Suppressor macrophage treated with lipopolysaccharide for 1 hour (primary cell): ENCODE measurements at regions not wholly inside any gene's neighbourhood (a gene's known extent, or its start where the extent isn't known, plus 50 kb on each side); places are given as distances from the start of the nearest gene placed in this dataset.

Experiments
- DNase-seq, 3 donors: peaks; one replicate each; pipeline ENCODE4 v3.0.0-alpha.2; 2020 to 2022

DNA sequence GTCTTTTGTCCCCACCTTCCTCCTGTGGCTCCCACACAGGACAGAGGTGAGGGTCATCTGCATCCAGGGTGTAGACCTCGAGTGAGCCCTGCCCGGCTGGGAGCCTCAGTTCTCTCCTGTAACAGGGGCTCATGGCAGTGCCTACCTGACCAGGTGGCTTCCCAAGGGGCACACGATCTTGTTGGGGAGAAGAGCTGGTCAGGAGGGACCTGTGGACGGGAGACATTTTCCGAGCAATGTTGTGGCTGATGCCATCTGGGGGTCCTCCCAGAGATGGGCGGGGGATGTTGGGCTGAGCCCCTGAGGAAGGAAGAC, 51.9 kb downstream of the CEBPB start:
- no peak for DNase-seq

DNA sequence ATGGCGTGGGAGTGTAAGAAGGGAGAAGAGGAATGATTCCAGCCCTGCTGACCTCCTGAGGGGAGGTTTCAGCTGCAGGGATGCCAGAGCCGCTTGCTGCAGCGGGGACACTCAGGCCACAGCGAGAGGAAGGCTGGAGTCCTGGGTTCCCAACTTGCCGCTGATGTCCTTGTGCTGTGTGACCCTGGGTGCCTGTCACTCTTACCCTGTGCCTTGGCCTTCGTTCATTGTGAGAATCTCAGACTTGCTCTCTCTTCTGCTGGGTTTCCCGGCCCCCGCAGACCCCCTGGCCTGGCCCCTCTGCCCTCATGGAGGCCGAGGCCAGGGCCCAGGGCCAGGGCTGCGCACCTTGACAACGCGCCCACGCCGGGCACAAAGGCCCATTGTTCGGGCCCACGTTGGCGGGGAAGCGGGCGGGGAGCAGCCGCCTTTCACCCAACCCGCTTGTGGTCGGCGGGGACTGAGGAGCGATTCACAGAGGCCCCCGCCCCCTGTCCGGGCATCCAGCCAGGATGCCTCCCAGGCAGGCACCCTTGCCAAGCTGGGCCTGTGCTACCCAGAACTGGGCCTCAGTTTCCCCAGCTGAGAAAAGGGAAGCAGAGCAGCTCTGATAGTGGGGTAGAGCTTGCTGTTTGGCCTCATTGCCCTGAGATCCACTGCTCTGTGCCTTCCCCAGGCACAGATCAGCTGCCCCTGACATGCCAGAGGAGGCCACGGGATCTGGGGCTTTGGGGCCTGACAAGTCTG, 52.4 kb downstream of the CEBPB start:
- no peak for DNase-seq

DNA sequence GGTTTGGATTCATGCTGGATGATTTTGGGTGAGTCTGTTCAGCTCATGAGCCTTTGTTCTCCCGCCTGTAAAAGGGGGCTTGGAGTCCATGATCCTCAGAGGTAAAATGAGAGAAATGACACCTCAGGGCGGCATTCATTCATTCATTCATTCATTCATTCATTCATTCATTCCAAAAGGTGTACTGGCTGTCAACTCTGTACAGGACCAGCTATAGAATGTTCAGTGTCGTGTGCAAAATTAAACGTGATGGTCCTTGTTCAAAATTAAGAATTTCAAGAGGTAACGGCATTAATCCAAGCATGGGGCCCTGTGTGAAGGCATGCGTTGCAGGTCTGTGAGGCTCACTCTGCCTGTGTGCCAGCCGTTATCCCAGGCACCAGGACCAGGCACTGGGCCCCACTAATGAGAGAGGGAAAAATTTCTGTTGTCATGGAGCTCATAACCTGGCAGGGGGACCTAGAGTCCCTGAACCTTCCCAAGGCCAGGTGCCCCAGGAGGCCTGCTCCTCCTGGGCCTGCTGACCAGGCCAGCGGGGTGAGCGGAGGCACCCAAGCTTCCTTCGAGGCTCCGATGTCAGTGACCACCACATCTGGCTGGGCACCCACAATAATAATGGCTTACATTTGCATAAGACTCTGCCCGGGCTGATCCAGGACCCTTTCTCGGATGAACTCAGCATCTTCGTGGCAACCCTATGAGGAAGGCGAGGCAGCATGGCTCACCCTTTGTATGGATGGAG, 53.2 kb downstream of the CEBPB start:
- no peak for DNase-seq

DNA sequence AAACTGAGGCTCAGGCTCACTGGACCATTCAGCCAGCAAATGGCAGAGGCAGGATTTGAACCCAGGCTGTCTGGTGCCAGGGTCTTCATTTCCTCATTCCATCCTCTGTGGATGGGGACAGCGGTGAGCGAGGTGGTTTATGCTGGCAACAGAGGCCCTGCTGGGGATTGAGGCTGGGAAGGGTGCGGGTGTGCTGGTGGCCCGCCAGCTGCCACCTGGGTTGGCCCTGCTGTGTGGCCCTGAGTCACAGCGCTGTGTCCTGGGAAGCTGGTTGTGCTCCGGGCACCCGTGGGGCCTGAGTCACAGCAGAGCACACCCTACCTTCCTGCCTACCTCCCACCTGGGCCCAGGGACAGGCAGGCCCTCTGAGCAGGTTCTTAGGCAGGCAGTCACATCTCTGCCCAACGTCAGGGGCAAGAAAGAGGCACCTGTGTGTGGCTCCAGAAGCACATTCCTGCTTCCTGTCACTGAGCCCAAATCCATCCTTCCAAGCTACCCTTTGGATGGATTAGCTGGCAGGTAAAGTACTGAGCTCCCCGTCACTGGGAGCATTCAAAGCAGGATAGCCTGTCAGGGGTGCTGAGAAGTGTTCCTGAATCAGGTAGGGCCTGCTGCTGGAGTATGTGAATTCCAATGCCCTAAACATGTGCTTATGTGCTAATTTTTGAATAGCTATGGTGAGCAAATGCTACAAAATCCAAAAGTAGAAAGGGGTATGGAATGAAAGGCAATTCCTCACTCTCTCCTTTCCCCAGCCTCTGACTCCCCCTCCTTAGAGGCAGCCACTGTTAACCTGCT, 53.9 kb downstream of the CEBPB start:
- DNase-seq = no peak

DNA sequence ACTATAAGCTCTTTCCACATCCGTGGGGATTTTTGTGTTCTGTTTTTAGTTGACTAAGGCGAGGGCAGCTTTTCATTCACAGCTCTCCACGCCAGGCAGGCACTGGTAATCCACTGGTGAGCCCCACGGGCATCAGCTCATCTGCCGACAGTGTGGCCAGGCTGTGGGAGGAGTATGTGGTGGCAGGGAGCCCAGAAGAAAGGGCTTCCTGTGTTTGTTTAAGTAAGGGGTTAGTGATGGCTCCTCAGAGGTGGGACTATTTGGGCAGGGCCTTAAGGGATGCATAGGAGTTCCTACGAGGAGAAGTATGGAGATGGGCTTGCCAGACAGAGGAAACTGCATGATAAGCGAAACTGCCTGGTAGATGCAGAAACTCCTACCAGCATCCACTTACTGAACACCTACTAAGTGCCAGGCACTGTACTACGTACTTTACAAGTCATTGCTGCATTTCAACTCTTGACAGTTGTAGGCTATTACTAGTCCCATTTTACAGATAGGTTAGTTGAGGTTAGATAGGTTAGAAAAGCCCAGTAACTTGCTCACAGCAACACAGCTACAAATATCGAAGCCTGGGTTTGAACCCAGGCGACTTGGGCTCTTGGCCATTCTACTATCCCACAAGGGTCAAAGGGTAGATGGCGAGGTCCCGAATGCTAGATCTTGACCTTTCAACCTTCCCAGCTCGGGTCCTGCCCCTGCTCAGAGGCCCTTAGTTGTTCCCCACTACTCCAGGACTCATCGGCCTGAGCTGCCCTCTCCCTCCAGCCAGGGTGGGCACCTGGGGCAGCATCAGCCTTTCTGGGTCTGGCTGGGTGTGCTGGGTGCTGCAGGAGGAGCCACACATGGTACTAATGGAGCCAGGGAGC, 55.1 kb downstream of the CEBPB start:
- peak; percentile 66 to 76 (median 68) for DNase-seq

DNA sequence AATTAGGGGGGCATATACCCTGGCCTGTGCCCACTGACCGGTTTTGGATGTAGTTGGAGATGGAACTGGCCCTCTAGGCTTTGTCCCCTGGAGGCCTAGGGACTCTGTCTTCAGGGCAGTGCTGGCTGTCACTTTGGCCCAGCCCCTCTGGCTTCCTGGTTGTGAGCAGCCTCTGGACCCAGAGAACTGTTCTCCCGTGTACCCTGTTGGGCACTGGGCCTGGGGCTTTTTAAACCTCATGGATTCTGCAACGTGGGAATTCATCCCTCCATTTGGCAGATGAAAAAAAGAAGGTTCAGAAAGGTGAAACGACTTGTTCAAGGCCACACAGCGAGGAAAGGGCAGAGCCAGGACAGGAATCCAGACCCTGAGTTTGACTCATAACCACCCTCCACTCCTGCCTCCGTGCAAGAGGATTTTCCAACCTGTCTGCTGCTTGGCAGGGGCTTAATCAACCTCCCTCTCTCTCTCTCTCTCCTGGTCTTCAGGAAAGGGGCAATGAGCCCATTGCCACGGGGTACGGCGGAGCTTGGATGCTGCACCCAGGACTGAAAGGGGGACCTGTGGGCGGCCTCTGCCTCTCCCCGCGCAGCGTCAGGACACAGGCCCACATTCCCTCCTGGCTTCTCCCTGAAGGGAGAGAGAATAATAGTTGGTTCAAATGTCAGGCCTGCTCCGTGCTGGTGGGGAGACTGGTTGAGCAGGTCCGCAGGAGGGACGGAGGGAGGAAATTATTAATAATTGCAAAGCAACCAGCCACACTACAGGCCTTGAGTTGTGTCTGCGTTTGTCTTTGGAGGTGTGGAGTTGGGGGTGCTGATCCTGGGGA, 56.0 kb downstream of the CEBPB start:
- DNase-seq = no peak

DNA sequence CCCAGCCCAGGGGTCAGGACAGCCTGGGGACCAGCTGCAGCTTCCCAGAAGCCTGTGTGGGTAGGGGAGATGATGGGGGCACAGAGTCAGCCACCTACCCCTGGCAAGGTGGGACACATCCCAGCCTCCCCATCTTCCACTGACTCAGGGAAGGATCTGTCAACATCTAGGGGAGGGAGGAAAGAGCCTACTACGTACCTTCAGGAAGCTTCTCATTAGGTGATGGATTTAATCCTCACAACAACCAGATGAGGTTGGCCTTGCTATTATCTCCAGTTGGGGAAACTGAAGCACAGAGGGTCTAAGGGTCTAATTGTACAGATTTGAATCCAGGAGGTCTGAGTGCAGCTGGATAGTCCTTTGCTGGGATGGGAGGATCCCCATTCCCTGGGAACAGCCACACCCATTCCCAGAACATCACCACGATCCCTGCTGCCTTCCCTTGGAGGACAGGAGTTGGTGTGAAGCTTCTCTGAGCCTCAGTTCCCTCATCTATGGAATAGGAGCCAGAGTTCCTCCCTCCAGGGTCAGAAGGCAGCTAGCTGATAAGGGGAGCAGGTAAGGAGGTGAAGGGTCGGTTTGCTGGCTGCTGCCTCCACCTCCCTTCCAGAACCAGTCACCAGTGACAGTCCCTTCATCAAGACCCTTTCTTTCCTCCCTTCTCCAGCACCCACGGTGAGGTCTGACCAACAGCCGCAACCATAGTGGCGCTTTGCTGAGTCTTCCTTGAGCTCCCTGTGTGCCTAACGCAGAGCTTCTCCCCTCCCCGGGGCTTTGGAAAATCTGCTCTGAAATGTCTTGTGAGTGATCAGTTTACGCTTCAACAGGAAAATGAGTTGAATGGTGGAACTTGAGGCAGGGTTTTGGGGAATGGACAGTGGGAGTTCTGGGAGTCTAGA, 56.8 kb downstream of the CEBPB start:
- DNase-seq = no peak

DNA sequence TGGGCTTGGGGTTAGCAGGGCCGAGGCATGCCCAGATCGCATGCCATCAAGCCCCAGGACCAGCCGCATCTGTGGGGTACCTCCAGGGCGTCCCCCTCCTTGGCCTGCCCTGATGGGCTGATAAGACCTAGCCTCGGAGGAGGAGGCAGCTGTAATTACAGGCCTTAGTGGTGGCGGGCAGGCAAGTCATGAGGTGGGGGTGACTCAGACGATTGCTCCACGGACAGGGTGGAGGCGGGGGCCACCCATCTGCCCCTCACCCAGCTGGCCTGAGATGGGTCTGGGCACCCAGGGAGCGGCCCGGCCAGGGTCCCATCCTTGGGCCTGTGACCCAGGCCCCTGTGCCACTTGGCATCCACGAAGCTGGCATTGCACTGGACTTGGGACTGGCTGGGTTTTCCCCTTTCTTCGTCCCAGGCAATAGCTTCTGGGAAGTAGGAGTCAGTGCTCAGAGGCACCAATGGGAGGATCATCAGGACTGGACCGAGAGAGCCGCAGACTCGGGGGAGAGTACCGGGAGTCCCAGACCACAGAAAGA, 57.5 kb downstream of the CEBPB start:
- peak; percentile 88 to 92 (median 90) for DNase-seq

DNA sequence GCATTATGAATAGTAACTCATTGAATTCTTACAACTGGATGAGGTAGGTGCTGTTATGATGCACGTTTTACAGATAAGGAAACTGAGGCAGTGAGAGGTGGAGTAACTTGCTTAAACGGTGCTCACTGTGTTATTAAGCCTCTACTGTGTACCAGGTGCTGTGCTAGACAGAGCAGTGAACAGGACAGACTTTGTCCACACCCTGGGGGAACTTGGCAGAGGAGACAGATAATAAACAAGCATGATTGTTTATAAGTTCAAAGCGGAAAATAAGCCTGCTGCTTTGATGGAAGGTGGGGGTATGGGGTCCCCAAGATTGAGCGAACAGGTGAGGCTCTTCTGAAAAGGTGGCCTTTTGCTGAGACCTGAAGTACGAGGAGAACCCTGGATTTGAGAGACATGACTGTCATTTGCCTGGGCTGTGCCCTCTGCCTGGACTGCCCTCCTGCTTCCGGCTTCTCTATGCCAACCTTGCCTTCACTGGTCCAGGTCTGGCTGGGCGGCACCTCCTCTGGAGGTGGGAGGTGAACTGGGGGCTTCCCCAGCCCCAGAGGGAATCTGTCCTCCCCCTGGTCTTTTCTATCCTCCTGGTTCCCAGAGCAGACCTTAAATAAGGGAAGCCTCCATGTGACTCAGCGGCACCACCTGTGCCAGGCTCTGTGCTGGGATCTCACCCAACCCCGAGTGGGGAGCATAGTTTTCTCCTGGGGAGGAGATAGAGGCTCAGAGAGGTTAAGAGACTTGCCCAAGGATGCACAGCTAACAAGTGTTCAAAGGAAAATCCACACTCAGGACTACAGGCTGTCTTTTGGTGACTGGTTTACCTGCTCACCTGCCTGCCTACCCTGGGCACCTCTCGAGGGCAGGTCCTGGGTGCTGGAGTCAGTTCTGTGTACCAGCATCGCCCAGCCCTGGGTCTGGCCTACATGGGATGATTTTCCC, 59.1 kb downstream of the CEBPB start:
- no peak for DNase-seq

DNA sequence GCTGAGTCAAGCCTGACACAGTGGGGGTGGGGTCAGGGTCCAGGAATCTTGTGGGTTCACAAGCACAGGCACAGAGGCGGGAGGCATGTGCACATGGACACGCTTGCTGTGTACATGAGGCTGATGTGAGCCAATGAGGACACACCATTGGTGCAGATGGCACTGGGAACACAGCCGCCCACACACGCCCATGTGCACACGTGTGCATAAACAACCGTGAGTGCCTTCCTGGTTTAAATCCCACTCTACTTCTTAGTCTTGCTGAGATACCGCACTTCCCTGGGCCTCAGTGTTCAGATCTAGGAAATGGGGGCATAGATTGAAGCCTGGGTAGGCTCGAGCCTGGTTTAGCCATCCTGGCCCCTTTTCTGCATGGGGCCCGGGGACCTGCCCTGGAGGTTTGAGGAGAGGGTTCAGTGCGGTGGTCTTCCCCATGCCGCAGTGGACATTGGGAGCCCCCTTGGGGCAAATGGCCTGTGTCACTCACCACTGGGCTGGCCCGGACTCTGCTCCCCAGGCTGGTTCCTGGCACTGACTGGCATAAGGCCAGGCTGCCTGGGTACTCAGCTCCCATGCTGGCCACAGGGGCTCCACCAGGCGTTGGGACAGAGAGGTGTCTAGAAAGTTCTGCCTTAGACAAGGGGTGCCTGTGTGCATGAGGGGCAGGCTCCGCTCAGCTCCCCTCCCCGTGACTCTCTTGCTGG, 60.2 kb downstream of the CEBPB start:
- no peak for DNase-seq

DNA sequence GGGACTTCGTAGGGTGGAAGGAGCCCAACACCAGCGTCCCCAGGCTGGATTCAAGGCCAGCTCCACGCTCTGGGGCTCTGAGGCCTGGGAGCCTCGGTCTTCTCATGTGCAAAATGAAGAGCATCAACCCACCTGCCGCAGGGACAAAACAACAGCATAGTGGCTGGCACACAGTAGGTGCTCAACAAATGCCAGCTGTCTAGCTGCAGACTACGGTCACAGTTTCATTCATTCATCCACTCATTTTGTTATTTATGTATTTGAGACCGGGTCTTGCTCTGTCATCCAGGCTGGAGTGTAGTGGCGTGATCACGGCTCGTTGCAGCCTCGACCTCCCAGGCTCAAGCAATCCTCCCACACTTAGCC, 60.7 kb downstream of the CEBPB start:
- no peak for DNase-seq

DNA sequence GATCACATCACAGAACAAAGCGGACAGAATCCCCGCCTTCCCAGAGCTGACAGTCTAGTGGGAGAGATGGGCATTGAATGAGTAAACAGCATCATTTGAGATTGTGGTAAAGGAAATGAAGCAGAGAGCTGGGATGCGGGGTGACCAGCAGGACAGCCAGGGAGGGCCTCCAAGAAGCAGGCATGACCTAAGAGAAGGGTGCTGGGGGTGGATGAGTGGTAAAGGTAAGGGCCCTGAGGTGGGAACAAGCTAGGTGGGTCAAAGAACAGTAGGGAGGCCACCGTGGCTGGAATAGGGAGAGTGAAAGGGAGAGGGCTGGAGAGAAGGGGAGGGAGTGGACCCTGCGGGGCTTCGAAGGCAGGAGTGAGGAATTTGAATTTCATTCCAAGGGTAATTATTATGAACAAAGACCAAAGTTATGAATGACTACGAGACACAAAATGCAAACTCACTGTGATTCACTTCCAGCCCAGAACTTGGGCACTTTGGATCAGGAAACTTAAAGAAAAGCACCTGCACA, 61.4 kb downstream of the CEBPB start:
- DNase-seq = no peak

DNA sequence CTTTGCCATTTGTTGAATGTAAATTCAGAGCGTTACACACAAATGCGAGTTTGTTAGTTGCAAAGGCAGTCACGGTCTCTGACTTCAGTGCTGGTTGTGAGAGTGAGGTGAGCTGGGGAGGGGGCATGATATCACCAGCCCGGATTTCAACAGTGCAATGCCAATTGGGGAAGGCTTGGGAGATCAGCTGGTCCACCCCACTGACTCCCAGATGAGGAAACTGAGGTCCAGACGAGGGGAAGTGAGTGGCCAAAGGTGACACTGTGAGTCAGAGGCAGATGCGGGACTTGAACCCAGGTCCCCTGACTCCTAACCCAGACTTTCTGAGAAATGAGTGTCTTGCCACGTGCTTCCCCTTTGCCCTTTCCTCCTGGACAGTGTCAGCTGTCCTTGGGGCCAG, 62.1 kb downstream of the CEBPB start:
- DNase-seq = peak; percentile 62 to 76 (median 66)

DNA sequence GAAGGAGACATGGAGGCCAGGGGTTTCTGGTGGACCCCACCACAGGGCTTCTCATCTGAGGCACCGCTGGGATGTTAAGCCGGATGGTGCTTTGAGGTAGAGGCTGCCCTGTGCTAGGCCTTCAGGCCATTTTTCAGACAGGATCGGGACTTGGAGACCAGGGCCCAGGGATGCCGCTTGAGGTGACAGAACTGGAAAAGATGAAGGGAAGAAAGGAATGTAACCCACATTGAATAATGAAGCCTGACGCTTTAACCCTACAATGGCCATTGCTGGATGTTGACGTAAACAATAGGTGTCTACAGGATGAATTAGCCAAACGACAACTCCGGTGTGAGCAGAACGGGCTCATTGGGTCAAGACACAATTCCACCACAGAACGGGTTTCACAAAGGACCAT, 62.5 kb downstream of the CEBPB start:
- no peak for DNase-seq

DNA sequence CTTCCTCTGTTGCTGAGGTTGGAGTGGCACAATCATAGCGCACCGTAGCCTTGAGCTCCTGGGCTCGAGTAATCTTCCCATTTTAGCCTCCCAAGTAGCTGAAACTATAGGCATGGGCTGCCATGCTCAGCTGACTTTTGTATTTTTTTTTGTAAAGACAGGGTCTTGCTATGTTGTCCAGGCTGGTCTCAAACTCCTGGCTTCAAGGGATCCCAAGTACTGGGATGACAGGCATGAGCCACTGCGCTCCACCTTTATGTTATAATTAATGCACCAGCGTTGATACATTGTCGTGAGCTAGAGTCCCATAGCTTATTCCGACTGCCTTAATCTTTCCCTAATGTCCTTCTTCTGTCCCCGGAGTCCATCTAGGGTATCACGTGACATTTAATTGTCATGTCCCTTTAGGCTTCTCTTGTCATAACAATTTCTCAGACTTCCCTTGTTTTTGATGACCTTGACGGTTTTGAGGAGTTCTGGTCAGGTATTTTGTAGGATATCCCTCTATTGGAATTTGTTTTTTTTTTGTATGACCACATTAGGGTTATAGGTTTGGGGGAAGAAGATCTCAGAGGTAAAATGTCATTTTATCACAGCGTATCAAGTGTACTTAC, 63.9 kb downstream of the CEBPB start:
- DNase-seq = no peak

DNA sequence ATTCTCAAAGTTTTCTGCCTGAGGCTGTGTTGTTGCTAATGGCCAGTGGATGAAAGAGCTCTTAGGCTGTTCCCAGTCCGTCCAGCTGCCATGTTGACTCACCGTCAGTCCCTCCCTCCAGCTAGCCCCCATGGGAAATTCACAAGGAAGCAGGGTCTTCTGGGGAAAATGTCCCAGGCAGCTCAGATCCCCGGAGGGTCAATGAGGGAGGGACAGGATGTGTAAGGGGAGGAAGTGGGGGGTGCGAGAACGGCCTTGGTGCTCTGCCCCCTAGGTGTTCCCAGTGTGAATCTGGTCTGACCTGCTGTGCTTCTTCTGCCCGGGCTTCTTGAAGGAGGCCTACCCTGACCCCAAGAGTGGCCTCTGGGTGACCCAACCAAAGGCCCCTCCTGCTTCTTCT, 65.9 kb downstream of the CEBPB start:
- DNase-seq = no peak

DNA sequence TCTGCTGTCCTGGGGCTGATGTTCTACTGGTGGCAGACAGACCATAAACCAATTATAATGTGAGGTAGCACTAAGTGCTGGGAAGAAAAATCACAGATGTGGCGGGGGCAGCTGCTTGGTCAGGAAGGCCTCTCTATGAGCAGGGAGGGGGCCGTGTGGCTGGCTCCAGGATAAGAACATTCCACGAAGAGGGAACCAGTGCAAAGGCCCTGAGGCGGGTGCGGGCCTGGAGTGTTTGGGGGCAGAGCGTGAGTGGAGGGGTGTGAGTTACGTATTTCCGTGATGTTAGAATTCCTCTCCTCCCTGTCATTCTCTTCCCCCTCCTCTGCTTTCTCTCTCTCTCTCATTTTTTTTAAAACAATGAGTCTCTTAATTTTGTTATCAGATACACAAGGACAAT, 67.2 kb downstream of the CEBPB start:
- DNase-seq = no peak
